Activated CD8-positive, alpha-beta memory T cell treated with anti-CD3 and anti-CD28 coated beads, Interleukin-2, amount 50 U/mL, for 1 hour (primary cell): ENCODE measurements at regions not wholly inside any gene's neighbourhood (a gene's known extent, or its start where the extent isn't known, plus 50 kb on each side); places are given as distances from the start of the nearest gene placed in this dataset.

Experiments used
- DNase-seq: peaks from one replicate; pipeline ENCODE4 v3.0.0-alpha.2; 2020; ENCODE audit errors: extremely low read depth

DNA sequence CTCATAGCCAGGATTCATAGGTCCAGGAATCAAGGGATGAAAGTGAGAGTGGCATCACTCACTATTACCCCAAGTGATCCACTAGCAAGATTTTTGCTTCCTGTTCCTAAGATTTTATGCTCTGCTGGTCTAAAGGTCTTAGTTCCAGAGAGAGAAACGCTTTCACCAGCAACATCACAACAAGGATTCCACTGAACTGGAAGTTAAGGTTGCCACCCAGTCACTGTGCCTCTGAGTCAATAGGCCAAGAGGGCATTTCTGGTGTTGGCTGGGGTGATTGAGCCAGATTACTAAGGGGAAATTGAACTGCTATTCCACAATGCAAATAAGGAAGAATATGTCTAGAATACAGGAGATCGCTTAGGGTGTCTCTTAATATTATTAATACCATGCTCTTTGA lies 142.5 kb upstream of the ARID2 start:
- DNase-seq: no peak

GRCh38 chr12:45587877-45588533 lies 141.5 kb upstream of the ARID2 start:
- DNase-seq: no peak

DNA sequence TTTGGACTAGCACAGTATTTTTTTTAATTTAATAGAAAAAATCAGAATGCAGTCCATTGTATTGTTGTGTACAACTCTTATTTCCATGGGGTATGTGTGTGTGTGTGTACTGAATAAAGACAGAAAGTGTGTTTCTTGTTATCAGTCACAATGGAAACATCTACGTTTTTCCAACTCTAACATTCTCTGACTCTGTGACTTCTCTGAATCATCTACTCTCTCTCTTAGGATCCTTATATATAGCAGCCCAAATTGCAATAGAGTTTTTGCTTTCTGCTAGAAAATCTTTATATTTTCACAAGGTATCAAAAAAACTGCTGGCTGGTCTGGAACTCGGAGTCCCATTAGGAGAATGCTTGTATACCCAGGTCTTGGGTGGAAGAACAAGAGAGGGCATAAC lies 138.9 kb upstream of the ARID2 start:
- DNase-seq: no peak

GRCh38 chr12:45591635-45592034 lies 137.9 kb upstream of the ARID2 start:
- DNase-seq: no peak

- DNase-seq: no peak
These were observed 133.1 kb upstream of the ARID2 start for GRCh38 chr12:45596366-45596765.

- no peak for DNase-seq
These were observed 131.2 kb upstream of the ARID2 start for GRCh38 chr12:45598336-45598735.

DNA sequence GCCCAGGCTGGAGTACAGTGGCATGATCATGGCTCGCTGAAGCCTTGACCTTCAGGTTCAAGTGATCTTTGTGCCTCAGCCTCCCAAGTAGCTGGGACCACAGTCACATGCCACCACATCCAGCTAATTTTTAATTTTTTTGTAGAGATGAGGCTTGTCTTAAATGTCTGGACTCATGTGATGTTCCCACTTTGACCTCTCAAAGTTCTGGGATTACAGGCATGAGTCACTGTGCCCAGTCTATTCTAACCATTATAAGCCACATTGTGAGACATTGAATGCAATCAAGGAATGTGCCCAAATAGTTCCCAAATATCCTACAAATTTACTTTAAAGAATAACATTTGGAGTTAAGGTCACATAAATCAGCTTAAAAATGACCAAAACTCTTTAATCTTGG lies 130.7 kb upstream of the ARID2 start:
- no peak for DNase-seq

DNA sequence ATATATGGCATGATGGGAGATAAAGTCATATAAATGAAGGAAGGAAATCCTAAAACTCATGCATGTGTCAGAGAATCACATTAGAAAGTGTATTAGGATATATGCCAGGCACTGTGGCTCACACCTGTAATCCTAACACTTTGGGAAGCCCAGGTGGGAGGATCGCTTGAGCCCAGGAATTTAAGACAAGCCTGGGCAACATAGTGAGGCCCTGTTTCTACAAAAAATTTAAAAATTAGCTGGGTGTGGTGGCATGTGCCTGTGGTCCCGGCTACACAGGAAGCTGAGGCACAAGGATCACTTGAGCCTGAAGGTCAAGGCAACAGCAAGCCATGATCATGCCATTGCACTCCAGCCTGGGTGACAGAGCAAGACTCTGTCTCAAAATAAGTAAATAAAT lies 130.3 kb upstream of the ARID2 start:
- DNase-seq: no peak

DNA sequence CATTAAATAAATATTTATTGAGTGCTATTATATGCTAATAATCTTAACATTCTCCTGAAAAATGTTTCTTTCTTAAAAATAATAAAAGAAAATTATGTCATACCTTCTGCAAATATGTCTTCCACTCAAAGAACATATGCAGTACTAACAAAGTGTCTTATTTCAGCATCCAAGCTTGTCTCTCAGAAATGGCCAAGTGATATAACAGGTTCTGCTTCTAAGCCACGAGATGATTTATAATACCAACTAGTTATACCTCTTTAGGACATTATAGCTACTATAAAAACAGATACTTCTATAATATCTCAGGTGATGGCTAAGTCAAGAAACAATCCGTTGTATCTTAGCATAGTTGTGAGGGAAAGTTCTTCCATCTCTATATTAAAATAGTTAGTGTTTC lies 128.1 kb upstream of the ARID2 start:
- no peak for DNase-seq

GRCh38 chr12:45601888-45602287 lies 127.6 kb upstream of the ARID2 start:
- no peak for DNase-seq

- DNase-seq: no peak
These were observed 123.9 kb upstream of the ARID2 start for GRCh38 chr12:45605624-45606023.

GRCh38 chr12:45611061-45611460 lies 118.4 kb upstream of the ARID2 start:
- DNase-seq: no peak

- no peak for DNase-seq
These were observed 118.0 kb upstream of the ARID2 start for GRCh38 chr12:45611495-45611894.

DNA sequence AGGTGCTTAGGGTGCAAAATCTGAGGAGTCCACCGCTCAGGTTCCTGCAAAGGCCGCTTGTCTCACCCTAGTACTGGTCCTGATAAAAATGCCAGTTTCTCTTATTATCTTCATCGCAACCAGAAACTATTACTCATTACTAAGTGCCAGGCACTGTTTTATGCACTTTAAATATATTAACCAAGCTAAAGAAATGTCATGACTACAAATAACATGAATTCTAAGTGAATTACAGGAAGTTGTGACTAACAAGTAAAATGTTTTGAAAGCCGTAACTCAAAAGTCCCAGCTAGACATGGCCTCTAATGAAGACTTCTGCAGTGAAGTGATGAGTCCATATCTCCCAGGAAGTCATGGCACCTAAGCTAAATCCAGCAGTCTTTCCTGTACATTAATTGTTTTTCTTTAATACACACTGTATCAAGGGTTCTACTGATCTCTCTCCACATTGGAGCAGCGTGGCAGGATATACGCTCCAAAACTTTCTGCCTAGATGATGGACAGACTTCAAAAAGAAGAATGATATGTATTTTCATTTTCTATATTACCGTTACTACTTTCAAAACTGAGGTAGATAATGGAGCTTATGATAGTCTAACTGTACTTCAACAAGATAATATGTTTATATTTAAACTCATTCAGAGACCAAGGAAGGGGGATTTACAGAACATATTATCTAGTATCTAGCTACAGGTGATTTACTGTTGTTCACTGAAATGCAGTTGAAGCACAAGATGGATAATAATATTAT lies 117.3 kb upstream of the ARID2 start:
- no peak for DNase-seq

DNA sequence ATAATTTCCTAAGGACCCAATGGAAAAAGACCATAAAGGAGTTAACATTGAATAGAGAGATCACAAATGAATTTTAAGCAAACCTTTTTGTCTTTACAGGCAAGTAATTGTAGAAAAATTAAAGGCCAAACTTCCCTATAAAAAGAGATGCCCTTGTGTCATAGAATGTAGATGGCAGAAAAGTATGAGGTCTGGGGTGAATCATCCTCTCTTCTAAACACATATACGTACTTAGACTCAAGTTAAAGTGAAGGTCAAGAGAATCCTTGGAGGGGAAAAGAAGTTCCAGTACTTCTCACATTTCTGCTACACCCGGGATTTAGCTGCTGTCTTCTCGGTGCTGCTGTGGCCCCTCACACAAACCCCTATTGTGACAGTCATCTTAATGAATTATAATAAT lies 116.2 kb upstream of the ARID2 start:
- DNase-seq: no peak

DNA sequence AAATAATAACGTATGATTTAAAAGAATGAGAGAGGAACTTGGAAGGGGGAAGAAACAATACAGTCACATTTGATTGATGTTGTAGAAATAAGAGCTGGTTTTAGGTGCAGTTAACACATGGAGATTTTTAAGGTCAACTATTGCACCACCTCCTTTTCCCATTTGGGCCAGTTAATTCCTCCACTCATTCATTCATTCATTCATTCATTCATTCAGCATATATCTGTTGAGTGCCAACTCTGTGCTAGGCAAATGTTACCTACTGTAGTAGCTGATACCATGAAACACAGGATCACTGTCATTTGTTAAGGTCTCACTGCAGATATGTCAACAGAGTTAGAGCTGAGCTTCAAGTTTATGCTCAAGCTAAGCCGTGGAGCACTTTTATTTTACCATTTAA lies 115.7 kb upstream of the ARID2 start:
- DNase-seq: no peak

GRCh38 chr12:45615268-45615667 lies 114.2 kb upstream of the ARID2 start:
- DNase-seq: no peak

DNA sequence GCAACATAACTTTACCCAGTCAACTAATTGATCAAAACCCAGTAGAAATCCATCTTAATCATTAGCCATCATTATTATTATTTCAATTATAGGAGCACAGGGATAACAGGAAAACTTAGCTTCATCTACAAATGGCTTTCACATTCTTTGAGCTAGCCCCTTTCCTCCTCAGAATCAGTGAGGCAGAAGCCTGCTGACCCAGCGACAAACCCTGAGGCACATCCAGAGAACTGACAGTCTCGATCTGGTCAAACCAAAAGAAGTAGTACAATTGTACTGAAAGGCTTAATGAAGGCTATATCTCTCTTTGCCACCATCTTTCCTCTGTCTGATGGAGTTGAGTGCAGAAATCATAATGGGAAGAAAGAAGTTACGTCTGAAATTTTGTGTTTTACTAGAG lies 109.8 kb upstream of the ARID2 start:
- no peak for DNase-seq

- DNase-seq: no peak
These were observed 107.8 kb upstream of the ARID2 start for GRCh38 chr12:45621703-45622102.

GRCh38 chr12:45622210-45622937 lies 107.1 kb upstream of the ARID2 start:
- DNase-seq: no peak

DNA sequence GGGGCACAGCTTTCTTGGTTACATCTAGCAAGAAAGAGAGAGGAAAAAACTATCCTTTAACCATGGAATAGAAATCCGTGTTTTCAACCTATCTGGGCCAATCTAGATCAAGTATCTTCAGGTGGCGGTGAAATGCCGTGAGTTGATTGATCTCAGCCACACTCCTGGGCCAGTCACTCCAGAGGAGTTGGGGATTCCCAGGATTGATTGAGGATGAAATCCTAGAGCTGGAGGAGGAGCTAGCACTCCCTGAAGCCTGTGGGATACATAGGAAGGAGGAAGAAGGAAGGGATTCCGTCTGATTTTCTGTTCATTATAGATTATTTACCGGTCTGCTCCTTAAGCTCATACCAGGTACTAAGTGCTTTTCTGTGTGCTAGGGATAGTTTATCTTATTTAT lies 106.3 kb upstream of the ARID2 start:
- no peak for DNase-seq

GRCh38 chr12:45623940-45624339 lies 105.6 kb upstream of the ARID2 start:
- DNase-seq: no peak

GRCh38 chr12:45626965-45627364 lies 102.5 kb upstream of the ARID2 start:
- DNase-seq: no peak
